ENCODE measurements at regions not wholly inside any gene's neighbourhood (a gene's known extent, or its start where the extent isn't known, plus 50 kb on each side); places are given as distances from the start of the nearest gene placed in this dataset.

GRCh38 chrX:20519146-20519545 is 252.4 kb upstream of the RPS6KA3 start:
- no peak for DNase-seq

GRCh38 chrX:20517565-20517964 is 250.9 kb upstream of the RPS6KA3 start:
- DNase-seq, result no peak

- DNase-seq, result peak; percentile 8
These were observed 249.2 kb upstream of the RPS6KA3 start for GRCh38 chrX:20515841-20516461.

DNA sequence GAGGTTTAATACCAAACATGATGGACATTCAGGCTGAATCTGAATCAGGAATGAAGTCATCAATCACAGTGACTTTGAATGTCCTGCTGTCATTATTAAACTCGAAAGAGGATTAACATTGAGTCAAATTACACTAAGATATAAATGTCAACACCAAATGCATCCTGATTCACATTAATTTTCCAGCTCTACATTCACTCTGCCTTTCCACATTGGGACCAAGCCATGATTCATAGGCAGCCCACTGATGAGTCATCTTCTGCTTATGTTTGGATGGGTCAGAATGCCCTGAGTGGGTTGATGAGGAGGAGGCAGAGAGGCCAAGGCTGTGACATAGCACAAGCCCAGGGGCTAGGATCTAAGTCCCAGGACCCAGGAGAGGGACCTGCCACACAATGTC is 247.6 kb upstream of the RPS6KA3 start:
- DNase-seq, result no peak

GRCh38 chrX:20513185-20513584 is 246.5 kb upstream of the RPS6KA3 start:
- no peak for DNase-seq

DNA sequence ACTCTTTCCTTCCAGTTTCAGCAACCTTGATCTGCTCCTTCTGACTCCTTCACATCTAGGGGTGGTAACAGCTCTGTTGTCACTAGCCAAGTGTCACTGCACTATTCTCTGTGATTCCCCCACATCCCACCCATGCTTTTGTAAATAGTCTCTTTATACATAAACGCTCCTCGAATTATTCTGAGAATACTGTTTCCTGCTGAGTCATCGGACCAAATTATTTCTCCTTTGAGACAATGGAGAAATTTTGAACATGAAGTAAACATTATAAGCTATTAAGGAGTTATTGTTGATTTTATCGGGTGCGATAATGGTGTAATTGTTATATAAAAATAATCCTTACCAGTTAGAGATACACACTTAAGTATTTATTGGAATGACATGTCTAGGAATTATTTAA is 245.1 kb upstream of the RPS6KA3 start:
- no peak for DNase-seq

DNA sequence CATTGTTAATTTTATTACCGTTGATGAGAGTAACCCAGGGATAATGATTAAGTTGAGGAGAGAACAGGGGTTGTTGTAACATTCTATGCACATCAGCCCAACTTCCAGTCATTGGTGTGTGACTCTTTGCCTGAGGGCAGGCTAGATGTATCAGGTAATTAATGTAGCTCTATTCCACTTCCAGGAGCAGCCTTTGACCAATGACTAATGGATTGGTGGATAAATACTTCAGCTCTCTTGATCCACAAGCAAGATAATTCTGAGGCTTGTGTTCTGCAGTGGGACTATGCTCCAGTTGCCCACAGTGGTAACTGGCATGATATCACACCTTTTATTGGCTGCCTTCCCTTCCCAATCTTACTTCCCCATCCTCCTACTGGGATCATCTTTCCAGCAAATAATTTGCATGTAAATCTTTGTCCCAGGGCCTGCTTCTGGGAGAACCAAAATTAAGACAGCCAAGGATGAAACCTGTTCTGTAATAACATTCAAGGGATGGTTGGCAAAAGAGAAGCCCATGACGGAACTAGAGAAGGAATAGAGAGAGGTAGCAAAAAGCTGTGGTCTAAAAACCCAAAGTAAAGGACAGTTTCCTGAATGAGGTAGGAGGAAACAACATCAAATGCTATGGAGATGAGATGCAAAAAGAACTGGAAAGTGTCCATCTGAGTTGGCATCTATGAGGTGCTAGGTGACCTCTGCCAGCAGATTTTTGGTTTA is 241.4 kb upstream of the RPS6KA3 start:
- no peak for DNase-seq

DNA sequence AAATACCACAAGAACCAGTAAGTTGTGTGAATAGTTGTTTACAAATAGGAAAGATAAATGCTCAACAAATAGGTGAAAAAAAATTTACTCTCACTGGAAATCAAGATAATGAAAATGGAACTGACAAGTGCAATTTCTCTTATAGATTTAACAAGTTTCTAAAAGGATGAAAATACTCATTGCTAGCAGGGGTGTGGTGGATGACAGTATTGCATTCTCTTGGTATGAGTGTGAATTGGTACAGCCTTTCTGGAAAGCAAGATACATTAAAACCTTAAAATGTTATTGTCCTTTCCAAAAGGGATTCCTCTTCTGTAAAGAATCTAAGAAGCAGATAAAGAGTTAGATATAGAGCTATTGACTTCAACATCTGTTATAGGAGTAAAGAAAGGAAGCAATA is 240.0 kb upstream of the RPS6KA3 start:
- no peak for DNase-seq

- DNase-seq, result no peak
These were observed 234.2 kb upstream of the RPS6KA3 start for GRCh38 chrX:20500949-20501348.

- DNase-seq, result no peak
These were observed 233.6 kb upstream of the RPS6KA3 start for GRCh38 chrX:20500171-20500865.

DNA sequence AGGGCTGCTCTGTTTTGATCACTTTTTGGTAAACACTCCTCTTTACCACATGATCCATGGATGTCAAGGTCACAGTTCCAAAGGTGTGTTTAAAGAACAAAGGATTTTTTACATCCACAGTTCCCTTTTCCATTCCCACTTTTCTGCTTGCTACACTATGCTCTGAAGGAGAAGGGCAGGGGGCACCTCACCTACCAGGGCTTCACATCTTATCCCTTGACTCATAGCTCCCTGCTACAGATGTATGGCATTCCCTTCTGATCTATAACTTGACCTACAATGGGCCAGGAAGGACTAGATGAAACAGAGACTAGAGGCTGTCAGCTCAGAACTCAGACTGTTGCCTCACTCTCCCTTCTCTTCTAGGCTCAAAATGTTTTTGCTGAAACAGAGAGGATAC is 233.1 kb upstream of the RPS6KA3 start:
- no peak for DNase-seq

GRCh38 chrX:20498851-20499635 is 232.3 kb upstream of the RPS6KA3 start:
- peak; percentile 1 for DNase-seq

DNA sequence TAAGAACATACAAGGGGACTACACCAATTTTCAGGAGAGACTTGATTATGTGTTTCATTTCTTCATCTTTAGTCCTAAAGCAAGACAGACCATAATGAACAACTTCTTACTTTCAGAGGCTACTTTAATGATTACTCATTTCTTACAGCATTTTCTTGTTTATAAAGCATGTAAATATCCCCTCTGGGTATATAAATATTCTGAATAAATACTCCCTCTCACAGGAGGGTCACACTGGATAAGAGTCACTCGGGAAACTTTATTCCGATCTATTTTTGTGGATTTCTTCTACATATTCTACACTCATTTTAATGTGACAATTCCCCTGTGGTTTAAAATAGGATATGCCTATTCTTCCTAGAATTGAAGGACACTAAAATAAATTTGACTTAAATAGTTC is 228.9 kb upstream of the RPS6KA3 start:
- DNase-seq, result no peak

DNA sequence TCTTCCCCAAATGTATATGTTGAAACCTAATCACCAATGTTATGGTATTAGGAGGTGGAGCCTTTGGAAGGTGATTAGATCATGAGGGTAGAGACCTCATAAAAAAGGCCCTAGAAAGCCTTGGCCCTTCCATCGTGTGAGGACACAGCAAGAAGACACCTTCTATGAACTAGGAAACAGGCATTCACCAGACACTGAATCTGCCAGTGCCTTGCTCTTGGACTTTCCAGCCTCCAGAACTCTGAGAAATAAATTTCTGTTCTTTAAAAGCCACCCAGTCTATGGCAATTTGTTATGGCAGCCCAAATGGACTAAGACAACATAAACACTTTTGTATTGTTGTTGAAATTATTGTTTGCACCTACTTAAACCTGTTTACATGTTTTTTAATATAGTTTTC is 221.8 kb upstream of the RPS6KA3 start:
- DNase-seq, result no peak

DNA sequence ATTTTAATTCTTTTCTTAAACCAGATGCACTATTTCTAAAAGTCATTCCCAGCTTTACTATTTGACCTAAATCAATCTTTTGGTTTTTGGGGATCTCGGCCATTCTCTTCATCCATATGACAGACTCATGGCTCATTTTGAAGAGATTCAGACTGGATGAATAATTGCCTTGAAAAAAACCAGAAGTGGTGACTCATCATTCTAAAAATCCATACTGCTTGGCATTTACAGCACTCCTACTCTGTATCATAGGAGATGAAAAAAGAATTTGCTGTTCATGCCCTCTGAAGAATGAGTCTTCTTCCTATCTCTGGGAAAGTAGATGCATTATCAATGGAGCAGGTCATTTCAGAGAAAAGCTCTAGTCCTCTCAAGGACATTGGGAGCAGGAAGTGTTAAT is 220.5 kb upstream of the RPS6KA3 start:
- DNase-seq, result no peak

DNA sequence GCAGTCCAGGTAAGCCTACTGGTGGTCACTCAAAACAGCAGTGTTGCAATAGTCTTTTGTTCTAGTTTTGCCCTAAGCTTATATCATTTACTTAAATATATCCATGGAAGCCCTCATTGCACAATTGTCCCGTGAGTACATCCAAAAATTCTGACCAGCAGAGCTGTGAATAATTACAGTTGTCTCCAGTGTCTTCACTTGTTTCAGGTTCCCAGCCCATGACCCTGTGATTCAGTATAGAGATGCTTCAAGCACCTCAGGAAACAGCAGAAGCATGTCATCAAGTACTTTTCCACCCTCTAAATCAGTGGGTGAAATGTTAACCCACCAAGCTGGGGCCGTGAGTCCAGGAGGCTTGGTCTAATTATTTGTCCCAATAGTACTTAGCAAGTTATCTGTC is 214.9 kb upstream of the RPS6KA3 start:
- no peak for DNase-seq

DNA sequence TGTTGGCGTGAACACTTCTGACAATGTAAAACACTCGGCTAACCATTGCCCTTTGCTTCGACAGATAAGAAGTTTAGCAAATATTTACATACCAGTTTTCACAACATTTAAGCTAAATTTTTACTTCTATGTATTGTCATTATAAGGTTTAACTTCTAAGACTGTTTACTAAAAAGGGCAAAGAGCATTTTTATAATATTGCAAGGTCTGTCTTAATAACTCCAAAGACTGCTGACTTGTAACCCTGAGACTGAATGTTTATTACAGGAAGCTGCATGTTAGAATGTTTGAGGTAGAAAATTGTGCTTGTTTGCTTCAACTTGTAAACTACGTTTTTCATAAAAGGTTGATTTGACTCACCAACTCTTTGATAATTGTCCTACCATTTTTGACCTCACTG is 213.2 kb upstream of the RPS6KA3 start:
- DNase-seq, result no peak

GRCh38 chrX:20479048-20479447 is 212.3 kb upstream of the RPS6KA3 start:
- no peak for DNase-seq

DNA sequence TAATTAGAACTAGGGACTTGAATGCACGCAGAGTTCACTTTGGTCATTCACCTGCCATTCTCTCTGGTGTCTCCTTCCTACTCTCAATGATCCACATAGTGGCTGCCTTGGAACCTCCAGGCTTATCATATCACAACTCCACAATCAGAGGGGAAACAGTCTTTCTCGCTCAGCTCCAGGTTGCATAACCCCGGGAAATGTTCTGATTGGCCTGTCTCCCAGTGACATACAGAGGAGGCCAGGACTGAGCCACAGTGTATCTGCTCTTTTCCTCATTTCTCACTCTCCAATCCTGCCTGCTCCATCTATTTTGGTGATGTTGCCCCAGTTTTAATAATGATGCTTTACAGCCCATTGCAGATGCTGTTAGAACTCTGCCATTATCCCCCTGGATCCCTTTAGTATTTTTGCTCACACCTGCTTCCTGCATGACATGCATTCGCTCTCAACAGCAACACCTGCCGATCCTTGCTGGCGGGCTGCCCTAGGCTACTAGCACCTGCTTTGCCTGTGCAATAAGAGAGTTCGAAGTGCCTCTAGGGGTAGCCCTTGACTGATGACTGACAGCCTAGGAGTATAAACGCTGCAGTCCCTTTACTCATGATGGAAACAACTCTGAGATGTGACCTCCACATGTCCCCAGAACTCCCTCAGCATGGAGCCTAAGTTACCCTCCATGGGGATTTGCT is 211.3 kb upstream of the RPS6KA3 start:
- DNase-seq, result peak; percentile 2

DNA sequence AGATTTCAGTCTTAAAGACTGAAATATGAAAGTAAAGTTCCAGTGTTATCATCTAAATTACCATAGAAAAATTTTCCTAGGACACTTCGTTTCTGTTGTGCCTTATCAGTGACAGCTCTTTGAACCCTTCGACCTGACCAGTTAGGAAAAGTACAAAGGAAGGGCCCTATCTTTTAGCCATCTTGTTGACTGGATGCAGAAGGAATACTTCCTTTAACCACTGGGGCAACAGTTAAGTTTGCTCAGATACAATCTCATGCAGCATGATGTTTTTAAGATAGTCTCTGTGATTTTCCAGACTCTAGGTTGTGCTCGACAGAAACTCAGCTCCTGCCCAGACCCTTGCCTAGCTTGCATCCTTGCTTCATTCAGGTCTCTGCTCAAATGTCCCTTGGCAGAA is 210.5 kb upstream of the RPS6KA3 start:
- no peak for DNase-seq

DNA sequence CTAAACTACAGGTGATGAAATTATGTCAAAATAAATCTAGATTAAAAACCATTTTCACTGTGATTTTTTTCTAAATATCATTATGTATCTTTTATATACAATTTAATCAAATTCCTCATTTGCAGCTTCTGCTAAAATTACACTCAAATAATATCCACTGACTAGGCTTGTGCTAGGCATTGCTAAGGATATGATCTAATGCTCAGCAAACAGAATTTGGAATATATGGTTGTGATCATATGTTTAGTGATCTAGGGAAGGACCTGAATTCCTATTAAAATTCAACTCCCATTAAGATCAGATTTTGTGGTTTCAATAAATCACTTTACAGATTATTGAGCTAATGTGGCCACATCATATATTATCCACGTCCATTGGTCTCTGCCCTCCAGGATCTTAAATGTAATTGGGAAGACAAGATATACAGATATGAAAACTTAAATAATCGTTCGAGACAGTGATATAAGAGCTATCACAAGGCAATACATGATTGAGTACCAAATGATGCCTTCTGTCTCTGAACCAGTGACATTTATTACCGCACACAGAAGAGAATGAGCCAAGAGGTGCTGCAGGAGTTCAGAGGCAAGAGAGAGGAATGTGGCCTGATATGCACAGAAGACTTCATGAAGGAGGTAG is 206.0 kb upstream of the RPS6KA3 start:
- no peak for DNase-seq

- DNase-seq, result no peak
These were observed 205.4 kb upstream of the RPS6KA3 start for GRCh38 chrX:20472148-20472547.

Measured in tongue (tissue), 1 donor.